ENCODE measurements at regions not wholly inside any gene's neighbourhood (a gene's known extent, or its start where the extent isn't known, plus 50 kb on each side); places are given as distances from the start of the nearest gene placed in this dataset.

DNA sequence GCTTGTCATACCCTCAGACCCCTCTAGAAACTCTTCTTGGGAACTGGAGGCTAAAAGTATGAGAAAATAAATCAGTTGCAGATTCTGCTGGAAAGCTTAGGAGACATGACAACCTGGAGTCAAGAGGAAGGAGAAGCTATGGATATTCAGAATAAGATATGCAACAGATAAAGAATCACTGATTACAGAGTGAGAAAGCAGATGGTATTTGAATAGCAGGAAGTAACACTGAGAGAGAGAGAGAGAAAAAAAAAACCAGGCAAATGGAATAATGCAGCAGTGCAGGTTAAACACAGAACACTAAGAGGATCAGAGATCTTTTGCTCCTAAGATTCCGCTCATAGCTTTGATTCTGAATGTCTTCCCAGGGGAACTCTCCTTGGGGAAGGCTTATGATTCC, 1284.1 kb upstream of the NXPH2 start:
- TF ChIP-seq, protein P1, sequence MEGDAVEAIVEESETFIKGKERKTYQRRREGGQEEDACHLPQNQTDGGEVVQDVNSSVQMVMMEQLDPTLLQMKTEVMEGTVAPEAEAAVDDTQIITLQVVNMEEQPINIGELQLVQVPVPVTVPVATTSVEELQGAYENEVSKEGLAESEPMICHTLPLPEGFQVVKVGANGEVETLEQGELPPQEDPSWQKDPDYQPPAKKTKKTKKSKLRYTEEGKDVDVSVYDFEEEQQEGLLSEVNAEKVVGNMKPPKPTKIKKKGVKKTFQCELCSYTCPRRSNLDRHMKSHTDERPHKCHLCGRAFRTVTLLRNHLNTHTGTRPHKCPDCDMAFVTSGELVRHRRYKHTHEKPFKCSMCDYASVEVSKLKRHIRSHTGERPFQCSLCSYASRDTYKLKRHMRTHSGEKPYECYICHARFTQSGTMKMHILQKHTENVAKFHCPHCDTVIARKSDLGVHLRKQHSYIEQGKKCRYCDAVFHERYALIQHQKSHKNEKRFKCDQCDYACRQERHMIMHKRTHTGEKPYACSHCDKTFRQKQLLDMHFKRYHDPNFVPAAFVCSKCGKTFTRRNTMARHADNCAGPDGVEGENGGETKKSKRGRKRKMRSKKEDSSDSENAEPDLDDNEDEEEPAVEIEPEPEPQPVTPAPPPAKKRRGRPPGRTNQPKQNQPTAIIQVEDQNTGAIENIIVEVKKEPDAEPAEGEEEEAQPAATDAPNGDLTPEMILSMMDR (IDR thresholded peaks at IDR 0.05; ENCODE audit: low read depth, low read length) = no peak
- TF ChIP-seq POLR2A (IDR thresholded peaks at IDR 0.05; ENCODE audit: extremely low read depth, insufficient read length) = no peak

Data from NB4 (cell line).